Adipose tissue (tissue), 3 donors: ENCODE measurements at regions not wholly inside any gene's neighbourhood (a gene's known extent, or its start where the extent isn't known, plus 50 kb on each side); places are given as distances from the start of the nearest gene placed in this dataset.

Experiments
- H3K27ac ChIP-seq: one replicate; pipeline ENCODE4 v1.5.1; 2013; ENCODE audit warnings: low read depth, low read length
- WGBS, 3 donors: extraction: QIAGEN DNeasy Blood & Tissue Kit; methylation state at CpG; one replicate each; pipeline ENCODE4 v1.1.7; 2013; 5-methylcytosine and 5-hydroxymethylcytosine counted together
- donor health status: healthy with polysubstance abuse.
- donor health status: Bipolar disorder and iron deficiency.
- donor health status: healthy.

- H3K27ac ChIP-seq = no peak overlapping the region
- WGBS, 3 donors = 47 to 91% (median 84%) methylated on average over 4 of the region's 4 CpGs
Observed at GRCh38 chr2:177076636-177077179, 135.9 kb upstream of the HNRNPA3 start.

GRCh38 chr2:177077778-177078177 is 134.8 kb upstream of the HNRNPA3 start:
- no peak overlapping the region for H3K27ac ChIP-seq
- 61 to 74% (median 63%) methylated on average over 2 of the region's 2 CpGs for WGBS, 3 donors

- whole genome bisulfite sequencing, 3 donors = 46 to 58% (median 50%) methylated on average over 3 of the region's 3 CpGs
- H3K27ac ChIP-seq = no peak overlapping the region
Observed at GRCh38 chr2:177078416-177078815, 134.2 kb upstream of the HNRNPA3 start.

- H3K27ac ChIP-seq = no peak overlapping the region
- whole genome bisulfite sequencing, 3 donors = 61 to 77% (median 71%) methylated on average over 3 of the region's 3 CpGs
Observed at GRCh38 chr2:177078855-177079254, 133.7 kb upstream of the HNRNPA3 start.

GRCh38 chr2:177080746-177081284 is 131.8 kb upstream of the HNRNPA3 start:
- no peak overlapping the region for H3K27ac ChIP-seq
- 66 to 88% (median 79%) methylated on average over 3 of the region's 3 CpGs for WGBS, 3 donors

GRCh38 chr2:177084607-177085006 is 128.0 kb upstream of the HNRNPA3 start:
- H3K27ac ChIP-seq = no peak overlapping the region
- 45 to 68% (median 45%) methylated on average over 4 of the region's 4 CpGs for WGBS, 3 donors

- 44 to 63% (median 50%) methylated on average over 2 of the region's 2 CpGs for WGBS, 3 donors
- H3K27ac ChIP-seq = no peak overlapping the region
Observed at GRCh38 chr2:177088529-177088928, 124.1 kb upstream of the HNRNPA3 start.

GRCh38 chr2:177090967-177091366 is 121.6 kb upstream of the HNRNPA3 start:
- H3K27ac ChIP-seq = no peak overlapping the region
- WGBS, 3 donors = 71 to 80% (median 72%) methylated on average over 5 of the region's 5 CpGs

- no peak overlapping the region for H3K27ac ChIP-seq
- 83 to 91% (median 86%) methylated on average over 4 of the region's 4 CpGs for WGBS, 3 donors
Observed at GRCh38 chr2:177093371-177093770, 119.2 kb upstream of the HNRNPA3 start.

- WGBS, 3 donors = 36 to 53% (median 42%) methylated on average over 3 of the region's 3 CpGs
- no peak overlapping the region for H3K27ac ChIP-seq
Observed at GRCh38 chr2:177098001-177098613, 114.5 kb upstream of the HNRNPA3 start.

- H3K27ac ChIP-seq = no peak overlapping the region
Observed at GRCh38 chr2:177101930-177102329, 110.7 kb upstream of the HNRNPA3 start.

GRCh38 chr2:177106212-177106611 is 106.4 kb upstream of the HNRNPA3 start:
- 80 to 95% (median 85%) methylated on average over 2 of the region's 2 CpGs for WGBS, 3 donors
- H3K27ac ChIP-seq = no peak overlapping the region

GRCh38 chr2:177108890-177109289 is 103.7 kb upstream of the HNRNPA3 start:
- no peak overlapping the region for H3K27ac ChIP-seq
- 72 to 83% (median 72%) methylated on average over 2 of the region's 2 CpGs for WGBS, 3 donors

- no peak overlapping the region for H3K27ac ChIP-seq
- 95 to 98% (median 96%) methylated on average over 5 of the region's 5 CpGs for WGBS, 3 donors
Observed at GRCh38 chr2:177114712-177115111, 97.9 kb upstream of the HNRNPA3 start.

GRCh38 chr2:177117755-177118154 is 94.8 kb upstream of the HNRNPA3 start:
- 82 to 90% (median 84%) methylated on average over 3 of the region's 3 CpGs for WGBS, 3 donors
- H3K27ac ChIP-seq = no peak overlapping the region

GRCh38 chr2:177118636-177119035 is 94.0 kb upstream of the HNRNPA3 start:
- 80 to 94% (median 85%) methylated on average over 2 of the region's 2 CpGs for WGBS, 3 donors
- H3K27ac ChIP-seq = no peak overlapping the region

- H3K27ac ChIP-seq = no peak overlapping the region
- 97% methylated on average over 5 of the region's 5 CpGs for WGBS, 3 donors
Observed at GRCh38 chr2:177119099-177119498, 93.5 kb upstream of the HNRNPA3 start.

- no peak overlapping the region for H3K27ac ChIP-seq
- 71 to 91% (median 84%) methylated on average over 1 of the region's 1 CpG for WGBS, 3 donors
Observed at GRCh38 chr2:177123048-177123447, 89.5 kb upstream of the HNRNPA3 start.

- WGBS, 3 donors = 65 to 83% (median 81%) methylated on average over 2 of the region's 2 CpGs
- no peak overlapping the region for H3K27ac ChIP-seq
Observed at GRCh38 chr2:177124371-177124770, 88.2 kb upstream of the HNRNPA3 start.

GRCh38 chr2:177127821-177128220 is 84.8 kb upstream of the HNRNPA3 start:
- WGBS, 3 donors = 87 to 98% (median 98%) methylated on average over 6 of the region's 6 CpGs
- H3K27ac ChIP-seq = no peak overlapping the region
